Neuronal stem cell (in vitro differentiated cells): ENCODE measurements at regions not wholly inside any gene's neighbourhood (a gene's known extent, or its start where the extent isn't known, plus 50 kb on each side); places are given as distances from the start of the nearest gene placed in this dataset.

ENCODE experiments used
- DNase-seq: peaks from one replicate; pipeline ENCODE4 v3.0.0-alpha.2; 2013; ENCODE audit warnings: low spot score
- H2AFZ ChIP-seq: one replicate; pipeline ENCODE4 v1.6.1; 2013; ENCODE audit warnings: mild to moderate bottlenecking, low read length, inconsistent platforms
- H2AK5ac ChIP-seq: 2 replicates; pipeline ENCODE4 v1.6.1; 2013; ENCODE audit warnings: low read depth, mild to moderate bottlenecking, inconsistent platforms, low read length, moderate library complexity, mixed read lengths
- H2BK120ac ChIP-seq: 2 replicates; pipeline ENCODE4 v1.6.1; 2013; ENCODE audit warnings: low read depth, mild to moderate bottlenecking, inconsistent platforms, low read length, moderate library complexity, mixed read lengths
- H2BK12ac ChIP-seq: one replicate; pipeline ENCODE4 v1.6.1; 2013; ENCODE audit warnings: low read length, inconsistent platforms
- H2BK15ac ChIP-seq: 2 replicates; pipeline ENCODE4 v1.6.1; 2013; ENCODE audit warnings: mild to moderate bottlenecking, low read length, inconsistent platforms, mixed read lengths
- H2BK5ac ChIP-seq: one replicate; pipeline ENCODE4 v1.6.1; 2013; ENCODE audit warnings: inconsistent platforms, mild to moderate bottlenecking, low read length, moderate library complexity
- H3K14ac ChIP-seq: one replicate; pipeline ENCODE4 v1.6.1; 2013; ENCODE audit warnings: low read length, inconsistent platforms
- H3K18ac ChIP-seq: 2 replicates; pipeline ENCODE4 v1.6.1; 2013; ENCODE audit warnings: low read length, inconsistent platforms
- H3K23ac ChIP-seq: 2 replicates; pipeline ENCODE4 v1.6.1; 2013; ENCODE audit warnings: low read depth, mild to moderate bottlenecking, mixed read lengths, low read length, inconsistent platforms; ENCODE audit not compliant: poor library complexity
- H3K27ac ChIP-seq: replicated peaks from 3 replicates; pipeline ENCODE4 v1.5.1; 2013; ENCODE audit warnings: low read length, inconsistent platforms
- H3K27me3 ChIP-seq, 3 experiments: 2 replicates each; pipeline ENCODE4 v1.6.1; 2013; ENCODE audit warnings: low read length in 3 of 3, mild to moderate bottlenecking in 2 of 3, inconsistent platforms in 1 of 3, low read depth in 1 of 3, mixed read lengths in 1 of 3, moderate library complexity in 1 of 3; ENCODE audit not compliant: control insufficient read depth in 3 of 3, insufficient read depth in 3 of 3
- H3K36me3 ChIP-seq, 2 donors: replicated peaks in 1 of 2; 2 replicates each; pipeline ENCODE4 v1.6.1; 2013; ENCODE audit warnings: low read length in 2 of 2; ENCODE audit not compliant: control insufficient read depth in 2 of 2, insufficient read depth in 2 of 2
- H3K4ac ChIP-seq: 2 replicates; pipeline ENCODE4 v1.6.1; 2013; ENCODE audit warnings: inconsistent platforms, mild to moderate bottlenecking, low read length, moderate library complexity
- H3K4me1 ChIP-seq, 2 donors: 1 replicate in 1 of 2; 2 replicates in 1 of 2; pipeline ENCODE4 v1.6.1; 2013; ENCODE audit warnings: low read length in 2 of 2, low read depth in 1 of 2; ENCODE audit not compliant: control insufficient read depth in 2 of 2, insufficient read depth in 1 of 2
- H3K4me2 ChIP-seq: one replicate; pipeline ENCODE4 v1.6.1; 2013; ENCODE audit warnings: mild to moderate bottlenecking, low read length, inconsistent platforms; ENCODE audit not compliant: insufficient read depth, poor library complexity, severe bottlenecking
- H3K4me3 ChIP-seq, 2 donors: 2 replicates each; pipeline ENCODE4 v1.5.1; 2013; ENCODE audit warnings: low read length in 2 of 2, mild to moderate bottlenecking in 2 of 2, inconsistent platforms in 1 of 2, moderate library complexity in 1 of 2
- H3K79me1 ChIP-seq: one replicate; pipeline ENCODE4 v1.6.1; 2013; ENCODE audit warnings: low read depth, mild to moderate bottlenecking, inconsistent platforms, low read length, moderate library complexity
- H3K9ac ChIP-seq: one replicate; pipeline ENCODE4 v1.6.1; 2013; ENCODE audit warnings: mild to moderate bottlenecking, low read depth, low read length, inconsistent platforms; ENCODE audit not compliant: poor library complexity
- H3K9me3 ChIP-seq, 2 donors: replicated peaks in 1 of 2; 2 replicates each; pipeline versions ENCODE3 to v1.6.1; 2013; ENCODE audit warnings: low read length in 2 of 2, mild to moderate bottlenecking in 2 of 2, inconsistent platforms in 1 of 2, low read depth in 1 of 2, mixed read lengths in 1 of 2, moderate library complexity in 1 of 2; ENCODE audit not compliant: control insufficient read depth in 2 of 2, insufficient read depth in 1 of 2
- H4K8ac ChIP-seq: one replicate; pipeline ENCODE4 v1.6.1; 2013; ENCODE audit warnings: low read depth, mild to moderate bottlenecking, inconsistent platforms, low read length, moderate library complexity
- H4K91ac ChIP-seq: one replicate; pipeline ENCODE4 v1.6.1; 2013; ENCODE audit warnings: low read length, low read depth, mild to moderate bottlenecking, inconsistent platforms; ENCODE audit not compliant: poor library complexity
- WGBS, 2 donors: extraction: QIAGEN DNeasy Blood & Tissue Kit; methylation state at CpG; one replicate each; pipeline ENCODE4 v1.1.7; 2013; ENCODE audit warnings: missing lambda C conversion rate in 2 of 2, mixed read lengths in 1 of 2; ENCODE audit not compliant: insufficient read length in 2 of 2, insufficient replicate concordance in 1 of 2; ENCODE audit errors: extremely low coverage in 2 of 2; 5-methylcytosine and 5-hydroxymethylcytosine counted together

- no peak for DNase-seq
- Histone ChIP-seq H3K4me1 (no peaks in the 10 kb centered on the region), H2BK12ac (no peak overlapping the region), H3K4ac (no peak overlapping the region), H3K18ac (no peak overlapping the region), H4K91ac (no peak overlapping the region), H3K27me3 (no peaks in the 10 kb centered on the region), H2AK5ac (no peak overlapping the region), H3K79me1 (no peaks in the 10 kb centered on the region), H3K9me3 (peaks cover 0 to 2% of the 10 kb centered on the region in 2 donors), H3K36me3 (no peaks in the 10 kb centered on the region), H3K14ac (no peak overlapping the region), H3K23ac (no peak overlapping the region), H2BK120ac (no peak overlapping the region), H4K8ac (no peak overlapping the region), H2BK5ac (no peak overlapping the region), H3K4me3 (no peak overlapping the region), H3K27ac (no peak overlapping the region), H3K4me2 (no peak overlapping the region), H3K9ac (no peak overlapping the region), H2AFZ (no peak overlapping the region), H2BK15ac (no peak overlapping the region)
- WGBS, 2 donors, result no CpG with 5 or more reads among the region's 3 CpGs
These were observed 414.2 kb downstream of the GABRB3 start for GRCh38 chr15:26358708-26359107.

- Histone ChIP-seq H3K23ac (no peak overlapping the region), H2AFZ (no peak overlapping the region), H3K14ac (no peak overlapping the region), H3K36me3 (no peaks in the 10 kb centered on the region), H3K27ac (no peak overlapping the region), H3K4me1 (no peaks in the 10 kb centered on the region), H3K79me1 (no peaks in the 10 kb centered on the region), H3K4ac (no peak overlapping the region), H2BK12ac (no peak overlapping the region), H3K9ac (no peak overlapping the region), H2AK5ac (no peak overlapping the region), H2BK5ac (no peak overlapping the region), H4K91ac (no peak overlapping the region), H2BK120ac (no peak overlapping the region), H3K9me3 (no peaks in the 10 kb centered on the region), H3K18ac (no peak overlapping the region), H3K4me2 (no peak overlapping the region), H4K8ac (no peak overlapping the region), H3K27me3 (no peaks in the 10 kb centered on the region), H2BK15ac (no peak overlapping the region), H3K4me3 (no peak overlapping the region)
- WGBS, 2 donors, result no CpG with 5 or more reads among the region's 3 CpGs
- no peak for DNase-seq
These were observed 415.2 kb downstream of the GABRB3 start for GRCh38 chr15:26357653-26358052.

GRCh38 chr15:26355472-26356074 lies 417.3 kb downstream of the GABRB3 start:
- H4K8ac ChIP-seq, result no peak overlapping the region
- H3K4me2 ChIP-seq, result no peak overlapping the region
- no peak for DNase-seq
- H3K23ac ChIP-seq, result no peak overlapping the region
- no peak overlapping the region for H3K27ac ChIP-seq
- no peaks in the 10 kb centered on the region for H3K36me3 ChIP-seq
- no peaks in the 10 kb centered on the region for H3K27me3 ChIP-seq
- no peak overlapping the region for H4K91ac ChIP-seq
- WGBS, 2 donors, result no CpG with 5 or more reads among the region's 8 CpGs
- no peaks in the 10 kb centered on the region for H3K79me1 ChIP-seq
- H3K4me1 ChIP-seq, result no peaks in the 10 kb centered on the region
- no peak overlapping the region for H3K4me3 ChIP-seq
- H2BK12ac ChIP-seq, result no peak overlapping the region
- H2AFZ ChIP-seq, result no peak overlapping the region
- H2BK120ac ChIP-seq, result no peak overlapping the region
- no peaks in the 10 kb centered on the region for H3K9me3 ChIP-seq
- no peak overlapping the region for H3K4ac ChIP-seq
- no peak overlapping the region for H3K18ac ChIP-seq
- no peak overlapping the region for H2AK5ac ChIP-seq
- H2BK15ac ChIP-seq, result no peak overlapping the region
- H2BK5ac ChIP-seq, result no peak overlapping the region
- H3K14ac ChIP-seq, result no peak overlapping the region
- H3K9ac ChIP-seq, result no peak overlapping the region

- H2BK5ac ChIP-seq, result no peak overlapping the region
- H3K4me1 ChIP-seq, result no peaks in the 10 kb centered on the region
- H3K23ac ChIP-seq, result no peak overlapping the region
- no peak overlapping the region for H3K4me3 ChIP-seq
- H3K4ac ChIP-seq, result no peak overlapping the region
- no peaks in the 10 kb centered on the region for H3K9me3 ChIP-seq
- no peaks in the 10 kb centered on the region for H3K36me3 ChIP-seq
- H3K4me2 ChIP-seq, result no peak overlapping the region
- no peaks in the 10 kb centered on the region for H3K79me1 ChIP-seq
- H3K9ac ChIP-seq, result no peak overlapping the region
- H4K8ac ChIP-seq, result no peak overlapping the region
- no peak overlapping the region for H2AFZ ChIP-seq
- no peak overlapping the region for H2BK15ac ChIP-seq
- no peak overlapping the region for H2AK5ac ChIP-seq
- no peaks in the 10 kb centered on the region for H3K27me3 ChIP-seq
- H3K18ac ChIP-seq, result no peak overlapping the region
- H3K14ac ChIP-seq, result no peak overlapping the region
- H4K91ac ChIP-seq, result no peak overlapping the region
- no peak for DNase-seq
- H2BK120ac ChIP-seq, result no peak overlapping the region
- no CpG with 5 or more reads among the region's 4 CpGs for WGBS, 2 donors
- no peak overlapping the region for H2BK12ac ChIP-seq
- no peak overlapping the region for H3K27ac ChIP-seq
These were observed 420.0 kb downstream of the GABRB3 start for GRCh38 chr15:26352909-26353308.
